ENCODE measurements at regions not wholly inside any gene's neighbourhood (a gene's known extent, or its start where the extent isn't known, plus 50 kb on each side); places are given as distances from the start of the nearest gene placed in this dataset.

DNA sequence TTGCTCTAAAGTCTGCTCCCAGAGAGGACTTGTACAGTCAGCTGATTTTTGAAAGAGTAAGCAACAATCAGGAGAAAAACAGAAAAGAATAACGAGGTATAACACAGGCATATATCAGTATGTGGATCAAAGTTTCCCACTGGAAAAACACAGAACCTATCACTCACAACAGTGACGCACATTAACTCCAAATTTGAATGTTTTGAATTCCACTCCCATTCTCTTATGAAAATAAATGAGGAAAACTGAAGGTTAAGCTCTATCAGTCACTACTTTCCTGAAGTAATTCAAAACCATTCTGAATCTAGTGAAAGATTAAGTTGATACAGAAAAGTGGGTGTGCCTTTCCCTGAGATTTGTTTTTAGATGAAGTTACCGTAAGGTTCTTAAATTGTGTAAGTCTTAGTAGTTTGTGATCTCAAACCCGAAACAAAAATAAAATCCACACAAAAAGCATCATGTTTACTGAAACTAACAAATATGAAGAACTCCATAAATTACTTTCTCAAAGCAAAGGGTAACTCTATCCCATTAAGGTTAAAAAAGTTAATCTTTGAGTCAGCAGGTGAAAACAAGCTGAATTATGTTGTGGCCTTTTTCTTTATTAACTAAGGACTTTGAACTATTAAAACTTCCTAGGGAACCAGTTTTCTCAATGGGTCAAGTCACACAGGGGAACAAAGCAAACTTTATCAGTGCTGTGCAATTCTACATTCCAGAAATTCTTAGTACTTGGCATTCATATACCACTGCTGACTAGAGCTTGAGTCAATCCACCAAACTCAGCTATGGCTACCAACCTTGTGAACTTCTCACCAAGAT, 115.7 kb downstream of the OGFRL1 start:
- Mint-ChIP-seq H3K36me3 (ENCODE audit: low read depth) (no peaks in the 10 kb centered on the region), H3K9me3 (no peaks in the 10 kb centered on the region), H3K27ac (no peak overlapping the region), H3K4me3 (no peak overlapping the region), H3K4me1 (ENCODE audit: low read depth) (no peaks in the 10 kb centered on the region), H3K27me3 (peaks cover 13% of the 10 kb centered on the region)
- intact Hi-C loops (cut with micrococcal nuclease), result no loop called here

DNA sequence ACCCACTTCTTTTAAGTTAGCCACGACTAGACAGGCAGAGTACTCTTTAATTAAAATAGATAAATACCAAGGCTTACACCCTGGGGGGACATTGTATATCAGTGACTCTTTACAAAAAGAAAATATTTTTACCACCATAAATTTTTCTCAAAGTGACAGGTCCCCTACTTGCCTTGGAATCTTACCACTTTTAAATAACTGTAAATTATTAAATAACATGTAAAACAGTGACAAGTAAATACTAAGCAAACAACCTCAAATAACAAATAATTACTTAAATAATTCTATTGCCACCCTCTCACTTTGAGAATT, 116.3 kb downstream of the OGFRL1 start:
- intact Hi-C loops (cut with micrococcal nuclease), result no loop called here

DNA sequence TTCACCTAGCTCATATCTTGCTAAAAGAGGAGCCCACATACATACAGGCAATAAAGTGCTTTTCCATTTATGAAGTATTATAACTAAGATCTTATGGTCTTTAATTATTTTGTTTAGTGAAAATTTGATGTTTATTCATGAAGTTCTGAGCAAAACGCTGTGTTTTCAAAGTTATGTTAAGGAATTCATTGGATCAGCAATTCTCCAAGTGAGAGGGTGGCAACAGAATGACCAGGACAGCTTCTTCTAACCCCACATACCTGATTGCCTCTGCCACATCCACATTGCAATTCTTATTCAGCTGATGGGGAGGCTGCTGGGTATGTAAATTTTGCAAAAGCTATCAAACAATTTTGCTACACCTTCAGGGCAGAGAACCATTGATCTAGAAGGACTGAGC, 116.8 kb downstream of the OGFRL1 start:
- intact Hi-C loops (cut with micrococcal nuclease), result no loop called here

More for the DNA sequence above, 116.3 kb downstream of the OGFRL1 start:
- H3K36me3 Mint-ChIP-seq (ENCODE audit: low read depth), result no peaks in the 10 kb centered on the region
- H3K4me1 Mint-ChIP-seq (ENCODE audit: low read depth), result no peaks in the 10 kb centered on the region
- H3K4me3 Mint-ChIP-seq, result no peak overlapping the region
- H3K9me3 Mint-ChIP-seq, result no peaks in the 10 kb centered on the region
- H3K27ac Mint-ChIP-seq, result no peak overlapping the region
- H3K27me3 Mint-ChIP-seq, result peaks cover 13% of the 10 kb centered on the region

DNA sequence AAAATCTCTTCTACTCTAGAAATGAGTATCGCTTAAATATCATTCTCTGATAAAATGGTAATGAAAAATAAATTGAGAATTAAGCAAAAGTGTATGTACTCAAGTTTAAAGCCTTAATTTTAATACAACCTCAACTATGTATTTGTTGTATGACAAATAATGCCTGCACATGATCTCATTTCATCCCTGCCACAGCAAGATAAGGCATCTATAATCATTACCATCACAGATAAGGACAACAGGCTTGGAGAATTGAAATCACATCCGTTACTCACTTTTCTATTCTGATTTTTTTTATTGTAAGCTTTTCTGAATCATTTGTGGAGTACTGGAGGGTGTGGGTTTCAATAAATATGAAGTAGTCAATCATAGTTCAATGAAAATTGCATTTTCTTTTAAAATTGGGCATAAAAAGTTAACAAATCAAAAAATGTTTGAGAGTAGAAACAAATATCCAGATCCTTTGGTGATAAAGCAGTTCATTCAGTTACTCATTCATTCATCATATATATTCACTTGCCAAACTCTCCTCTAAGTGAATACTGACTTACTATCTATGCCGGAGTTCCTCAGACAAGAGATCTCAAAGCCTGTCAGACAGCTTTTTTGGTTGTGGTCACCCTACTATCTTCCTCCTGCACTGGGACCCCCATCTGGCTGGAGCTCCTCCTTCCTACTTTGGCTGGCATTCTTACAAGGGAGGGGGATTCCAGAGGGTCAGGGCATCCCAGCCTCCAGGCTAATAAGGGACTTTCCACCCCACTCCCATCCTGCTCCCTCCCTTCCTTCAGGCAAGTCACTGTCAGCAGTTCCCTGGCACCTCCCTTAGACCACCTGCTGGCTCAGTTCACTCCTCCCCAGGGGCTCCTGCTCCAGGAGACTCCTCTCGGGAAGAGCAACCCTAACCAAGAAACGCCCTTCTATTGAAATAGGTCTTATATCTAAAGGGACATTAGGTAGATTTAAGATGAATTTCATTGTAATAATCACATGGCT, 118.6 kb downstream of the OGFRL1 start:
- Mint-ChIP-seq H3K4me1 (ENCODE audit: low read depth) (no peaks in the 10 kb centered on the region), H3K36me3 (ENCODE audit: low read depth) (no peaks in the 10 kb centered on the region), H3K27ac (no peak overlapping the region), H3K4me3 (no peak overlapping the region), H3K9me3 (no peaks in the 10 kb centered on the region), H3K27me3 (peaks cover 13% of the 10 kb centered on the region)
- intact Hi-C loops (cut with micrococcal nuclease), result no loop called here

More for the DNA sequence above, 116.8 kb downstream of the OGFRL1 start:
- Mint-ChIP-seq H3K9me3 (no peaks in the 10 kb centered on the region), H3K27ac (no peak overlapping the region), H3K36me3 (ENCODE audit: low read depth) (no peaks in the 10 kb centered on the region), H3K27me3 (peaks cover 13% of the 10 kb centered on the region), H3K4me3 (no peak overlapping the region), H3K4me1 (ENCODE audit: low read depth) (no peaks in the 10 kb centered on the region)

DNA sequence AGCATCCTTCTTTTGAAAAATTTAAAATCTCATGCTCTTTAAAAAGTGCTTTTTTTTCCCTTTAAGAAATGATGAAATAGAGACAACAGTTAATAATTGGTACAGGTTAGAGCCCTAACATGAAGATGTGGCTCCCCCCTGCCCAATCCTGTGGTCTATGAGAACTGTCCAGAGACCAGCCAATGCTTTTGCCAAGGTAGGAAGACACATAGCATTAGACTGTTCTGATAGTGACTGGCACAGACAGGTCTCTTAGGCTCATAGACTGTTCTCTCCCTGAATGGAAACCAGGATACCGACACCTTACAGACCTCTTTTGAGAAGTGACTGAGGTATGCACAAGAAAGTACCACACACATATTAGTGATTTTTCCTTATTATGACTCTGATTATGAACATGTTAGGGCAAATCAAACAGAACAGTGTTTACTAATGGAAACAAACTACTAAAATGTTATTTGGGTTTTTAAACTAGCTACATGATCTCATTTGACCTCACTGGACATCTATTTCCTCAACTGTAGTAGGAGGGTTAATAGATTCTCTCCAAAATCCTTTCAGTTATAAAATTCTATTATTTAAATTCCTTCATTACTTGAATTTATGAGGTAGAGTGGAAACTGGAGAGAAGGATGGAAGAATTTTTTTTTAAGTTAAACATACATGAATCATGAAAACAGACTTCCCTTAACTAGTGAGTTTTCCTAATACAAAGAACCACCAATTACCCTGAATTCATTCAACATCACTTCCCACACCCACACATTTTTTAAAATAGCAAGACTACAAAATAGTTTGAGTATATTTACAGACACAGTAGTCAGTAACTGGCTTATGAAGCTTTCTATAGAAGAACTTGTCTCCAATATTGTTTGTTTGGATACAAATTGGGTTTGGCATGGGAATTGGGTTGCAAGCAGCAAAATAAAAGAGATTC, 120.4 kb downstream of the OGFRL1 start:
- Mint-ChIP-seq H3K27me3 (peaks cover 11% of the 10 kb centered on the region), H3K27ac (no peak overlapping the region), H3K9me3 (no peaks in the 10 kb centered on the region), H3K4me1 (ENCODE audit: low read depth) (no peaks in the 10 kb centered on the region), H3K4me3 (no peak overlapping the region), H3K36me3 (ENCODE audit: low read depth) (no peaks in the 10 kb centered on the region)
- intact Hi-C loops (cut with micrococcal nuclease), result no loop called here

DNA sequence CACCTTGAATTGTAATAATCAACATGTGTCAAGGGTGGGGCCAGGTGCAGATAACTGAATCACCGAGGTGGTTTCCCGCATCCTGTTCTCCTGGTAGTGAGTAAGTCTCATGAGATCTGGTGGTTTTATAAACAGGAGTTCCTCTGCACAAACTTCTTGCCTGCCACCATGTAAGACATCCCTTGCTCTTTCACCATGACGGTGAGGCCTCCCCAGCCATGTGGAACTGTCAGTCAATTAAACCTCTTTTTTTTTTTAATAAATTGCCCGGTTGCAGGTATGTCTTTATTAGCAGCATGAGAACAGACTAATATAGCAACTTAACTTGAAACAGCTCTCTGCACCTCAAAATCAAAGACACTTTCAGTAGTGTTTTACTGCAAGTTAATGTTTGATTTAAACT, 121.6 kb downstream of the OGFRL1 start:
- no peak overlapping the region for H3K27ac Mint-ChIP-seq
- intact Hi-C loops (cut with micrococcal nuclease), result no loop called here
- no peaks in the 10 kb centered on the region for H3K36me3 Mint-ChIP-seq (ENCODE audit: low read depth)
- no peaks in the 10 kb centered on the region for H3K4me1 Mint-ChIP-seq (ENCODE audit: low read depth)
- H3K9me3 Mint-ChIP-seq, result no peaks in the 10 kb centered on the region
- H3K27me3 Mint-ChIP-seq, result peaks cover 14% of the 10 kb centered on the region
- no peak overlapping the region for H3K4me3 Mint-ChIP-seq

DNA sequence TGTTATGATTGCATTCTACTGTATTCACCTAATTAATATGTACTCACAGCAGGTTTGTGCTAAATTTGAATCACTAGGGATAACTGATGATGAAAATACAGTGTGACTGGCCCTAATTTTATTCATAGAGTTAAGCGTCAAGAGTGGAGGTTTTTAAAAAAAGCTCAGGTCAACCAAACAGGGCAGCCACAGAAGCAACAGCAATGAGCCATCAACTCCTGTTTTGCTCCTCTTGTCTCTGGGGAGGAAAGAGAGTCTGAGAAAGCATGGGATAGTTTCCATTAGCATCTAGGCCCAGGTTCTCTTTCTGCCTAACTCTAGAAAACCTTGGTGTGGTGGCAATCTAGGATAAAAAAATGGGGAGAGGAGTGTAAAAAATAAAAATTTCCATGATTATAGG, 122.1 kb downstream of the OGFRL1 start:
- peaks cover 18% of the 10 kb centered on the region for H3K27me3 Mint-ChIP-seq
- H3K4me1 Mint-ChIP-seq (ENCODE audit: low read depth), result no peaks in the 10 kb centered on the region
- no peaks in the 10 kb centered on the region for H3K36me3 Mint-ChIP-seq (ENCODE audit: low read depth)
- no peak overlapping the region for H3K4me3 Mint-ChIP-seq
- no peaks in the 10 kb centered on the region for H3K9me3 Mint-ChIP-seq
- H3K27ac Mint-ChIP-seq, result no peak overlapping the region
- intact Hi-C loops (cut with micrococcal nuclease), result no loop called here

DNA sequence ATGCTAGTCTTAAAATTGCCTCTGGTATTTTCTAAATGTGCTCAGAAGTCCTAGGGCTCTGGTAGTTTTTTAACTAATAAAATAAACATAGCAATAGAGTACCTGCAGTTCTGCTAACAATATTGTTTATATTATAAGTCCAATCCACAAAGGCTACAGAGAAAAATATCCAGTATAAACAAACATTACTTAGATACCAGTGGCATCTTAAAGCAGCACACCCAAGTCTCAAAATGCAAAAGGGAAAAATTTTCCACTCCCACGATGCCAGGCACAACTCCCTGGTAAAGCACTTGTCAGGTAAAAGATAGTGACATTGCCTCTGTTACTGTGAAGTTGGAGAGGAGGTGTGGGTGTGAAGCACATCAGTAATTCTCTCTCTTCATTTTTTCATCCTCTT, 123.3 kb downstream of the OGFRL1 start:
- Mint-ChIP-seq H3K27me3 (peaks cover 19% of the 10 kb centered on the region), H3K27ac (no peak overlapping the region), H3K4me1 (ENCODE audit: low read depth) (no peaks in the 10 kb centered on the region), H3K9me3 (no peaks in the 10 kb centered on the region), H3K4me3 (no peak overlapping the region), H3K36me3 (ENCODE audit: low read depth) (no peaks in the 10 kb centered on the region)
- intact Hi-C loops (cut with micrococcal nuclease), result no loop called here

DNA sequence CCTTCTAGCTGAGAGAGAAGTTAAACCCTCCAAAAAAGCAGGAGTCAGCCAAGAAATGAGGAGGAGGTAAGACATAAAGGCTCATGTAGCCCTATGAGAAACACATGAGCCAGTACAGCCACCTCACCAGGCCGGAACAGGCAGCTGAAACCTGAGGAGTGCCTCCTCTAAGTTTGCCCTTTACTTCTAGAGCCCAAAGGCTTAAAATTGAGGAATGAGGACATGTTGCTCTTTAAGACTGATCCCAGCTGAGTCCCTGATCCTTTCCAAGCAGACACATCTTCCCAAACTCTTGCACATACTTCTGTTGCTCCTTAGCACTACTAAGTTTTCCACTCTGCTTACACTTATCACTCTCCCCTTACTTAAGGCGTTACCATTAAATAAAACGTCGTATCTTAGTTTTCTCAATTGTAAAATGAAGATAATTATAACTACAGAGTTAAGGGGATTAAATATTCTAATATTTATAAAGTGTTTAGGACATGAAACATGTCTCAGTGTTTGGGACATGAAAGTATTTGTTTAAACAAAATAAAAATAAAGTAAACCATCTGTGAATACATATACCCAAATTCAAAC, 124.0 kb downstream of the OGFRL1 start:
- H3K9me3 Mint-ChIP-seq, result no peaks in the 10 kb centered on the region
- intact Hi-C loops (cut with micrococcal nuclease), result no loop called here

DNA sequence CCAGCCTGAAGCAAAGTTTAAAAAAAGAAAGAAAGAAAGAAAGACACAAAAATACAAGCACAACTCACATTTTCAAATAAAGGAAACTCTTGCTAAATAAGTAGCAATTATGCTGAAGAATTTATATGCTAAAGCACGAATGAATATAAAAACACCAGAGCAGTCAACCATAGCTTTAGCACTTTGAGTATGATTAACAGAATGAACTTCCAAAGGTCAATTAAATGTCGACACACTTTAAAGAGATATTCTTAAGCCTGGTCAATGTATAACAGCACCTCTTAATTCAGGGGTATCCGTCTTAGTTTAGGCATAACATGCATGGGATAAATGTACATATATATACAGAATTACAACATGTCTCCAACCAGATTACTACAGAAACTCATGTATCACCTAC, 125.9 kb downstream of the OGFRL1 start:
- no peaks in the 10 kb centered on the region for H3K36me3 Mint-ChIP-seq (ENCODE audit: low read depth)
- H3K4me3 Mint-ChIP-seq, result no peak overlapping the region
- peaks cover 36% of the 10 kb centered on the region for H3K27me3 Mint-ChIP-seq
- peaks cover under 1% of the 10 kb centered on the region for H3K4me1 Mint-ChIP-seq (ENCODE audit: low read depth)
- H3K9me3 Mint-ChIP-seq, result no peaks in the 10 kb centered on the region
- intact Hi-C loops (cut with micrococcal nuclease), result no loop called here
- no peak overlapping the region for H3K27ac Mint-ChIP-seq

More for the DNA sequence above, 124.0 kb downstream of the OGFRL1 start:
- H3K27me3 Mint-ChIP-seq, result peaks cover 23% of the 10 kb centered on the region
- H3K4me3 Mint-ChIP-seq, result no peak overlapping the region
- no peaks in the 10 kb centered on the region for H3K4me1 Mint-ChIP-seq (ENCODE audit: low read depth)
- no peak overlapping the region for H3K27ac Mint-ChIP-seq
- no peaks in the 10 kb centered on the region for H3K36me3 Mint-ChIP-seq (ENCODE audit: low read depth)

DNA sequence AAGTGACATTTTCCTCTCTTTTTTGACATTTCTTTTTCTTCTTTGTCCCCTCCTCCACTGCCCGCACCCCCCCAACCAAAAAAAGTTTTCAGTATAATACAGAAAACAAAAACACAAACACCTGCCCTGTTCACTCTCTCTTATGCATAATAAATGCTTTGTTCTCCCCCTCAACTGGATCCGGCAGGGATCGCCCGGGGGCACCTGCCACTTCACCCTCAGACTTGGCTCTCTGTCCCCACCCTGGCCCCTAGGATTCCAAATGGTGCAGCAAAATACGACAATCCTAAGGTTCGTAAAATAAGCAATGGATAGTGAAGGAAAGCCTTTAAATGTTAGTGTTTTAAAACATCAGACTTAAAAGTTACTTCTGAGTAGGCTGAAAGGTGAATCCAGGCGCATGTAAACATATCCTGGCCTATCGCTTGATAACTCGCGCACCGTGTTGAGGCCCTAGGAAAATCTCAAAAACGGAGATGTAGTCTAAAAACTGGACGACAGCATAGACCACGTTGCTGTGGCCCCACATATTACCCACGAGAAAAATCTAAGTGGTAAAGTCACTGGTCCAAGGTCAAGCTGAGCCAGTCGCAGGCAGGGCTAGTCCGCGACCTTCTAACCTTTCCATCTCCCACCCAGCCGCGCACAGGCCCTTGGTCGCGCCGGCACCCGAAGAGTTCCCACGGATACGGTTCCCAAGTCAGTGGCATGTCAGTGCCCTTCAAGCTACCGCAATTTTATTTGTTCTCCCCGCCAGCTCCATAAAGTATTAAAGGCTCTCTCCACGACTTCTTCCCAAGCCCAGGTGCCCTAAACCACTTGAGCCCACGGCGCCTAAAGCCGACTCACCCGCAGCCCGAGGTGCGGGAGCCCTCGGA, 130.8 kb downstream of the OGFRL1 start:
- intact Hi-C loops (cut with micrococcal nuclease), result no loop called here

DNA sequence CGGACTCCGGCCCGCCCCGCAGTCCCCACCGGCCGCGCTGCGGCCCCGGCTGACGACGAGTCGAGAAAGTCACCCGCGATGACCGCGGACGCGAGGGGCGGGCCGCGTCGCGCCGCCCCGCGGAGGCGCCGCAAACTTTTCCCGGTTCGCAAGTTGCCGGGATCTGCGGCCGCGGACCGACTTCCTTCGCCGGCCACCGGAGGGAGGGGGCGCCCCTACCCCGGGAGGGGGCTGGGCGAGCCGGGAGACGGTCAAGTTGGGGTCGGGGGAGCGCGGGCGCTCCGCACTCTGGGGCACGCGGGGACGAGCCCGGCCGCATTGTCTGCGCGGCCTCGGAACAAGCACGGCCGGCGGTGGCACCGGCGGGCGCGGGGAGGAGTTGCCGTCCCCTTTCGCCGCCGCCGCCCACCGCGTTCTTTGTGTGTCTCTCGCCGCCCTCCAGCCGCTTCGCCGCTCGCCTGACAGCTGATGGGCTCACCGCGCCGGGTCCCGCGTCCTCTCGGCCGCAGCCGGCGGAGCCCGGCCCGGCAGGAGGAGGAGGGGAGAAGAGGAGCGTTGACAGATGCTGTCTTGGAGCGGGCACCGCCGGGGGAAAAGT, 131.6 kb downstream of the OGFRL1 start:
- Mint-ChIP-seq H3K4me1 (ENCODE audit: low read depth) (peaks cover 5% of the 10 kb centered on the region), H3K4me3 (peak overlapping the region; percentile 71), H3K36me3 (ENCODE audit: low read depth) (no peaks in the 10 kb centered on the region)

More for the DNA sequence above, 130.8 kb downstream of the OGFRL1 start:
- Mint-ChIP-seq H3K36me3 (ENCODE audit: low read depth) (no peaks in the 10 kb centered on the region), H3K4me3 (peak overlapping the region; percentile 18), H3K9me3 (no peaks in the 10 kb centered on the region), H3K4me1 (ENCODE audit: low read depth) (peaks cover 5% of the 10 kb centered on the region), H3K27me3 (peaks cover 71% of the 10 kb centered on the region), H3K27ac (no peak overlapping the region)

More for the DNA sequence above, 131.6 kb downstream of the OGFRL1 start:
- peaks cover 75% of the 10 kb centered on the region for H3K27me3 Mint-ChIP-seq
- no peaks in the 10 kb centered on the region for H3K9me3 Mint-ChIP-seq
- no peak overlapping the region for H3K27ac Mint-ChIP-seq
- intact Hi-C loops (cut with micrococcal nuclease), result no loop called here
